ENCODE measurements at regions not wholly inside any gene's neighbourhood (a gene's known extent, or its start where the extent isn't known, plus 50 kb on each side); places are given as distances from the start of the nearest gene placed in this dataset.

GRCh38 chr2:10964052-10964790 is 52.5 kb downstream of the KCNF1 start:
- intact Hi-C loops (cut with micrococcal nuclease): no loop called here

DNA sequence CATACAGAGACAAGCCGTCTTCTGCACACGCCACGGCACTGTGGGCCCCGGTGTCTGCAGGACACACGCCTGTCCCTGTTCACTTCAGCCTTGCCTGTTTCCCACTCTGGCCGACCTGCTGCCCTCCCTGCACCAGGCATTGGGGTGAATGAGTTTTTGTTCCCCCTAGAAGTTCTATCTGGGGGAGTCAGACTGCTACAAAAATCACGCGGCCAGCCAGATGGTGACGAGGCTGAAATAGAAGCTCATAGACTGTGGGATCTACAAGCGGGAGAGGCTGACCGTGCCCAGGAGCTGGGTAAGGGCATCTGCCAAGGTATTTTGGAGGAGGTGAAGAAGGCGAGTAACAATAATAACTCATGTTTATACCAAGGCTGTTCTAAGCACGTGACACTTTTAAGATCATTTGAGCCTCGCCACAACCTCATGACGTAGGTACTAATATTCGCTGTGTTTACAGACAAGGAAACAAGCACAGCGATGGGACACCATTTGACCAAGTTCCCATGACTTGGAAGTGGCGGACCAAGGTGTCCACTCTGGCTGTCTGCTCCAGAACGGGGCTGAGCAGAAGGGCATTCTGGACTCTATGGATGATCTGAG is 53.6 kb downstream of the KCNF1 start:
- intact Hi-C loops (cut with micrococcal nuclease): no loop called here

GRCh38 chr2:10966056-10966455 is 54.3 kb downstream of the KCNF1 start:
- intact Hi-C loops (cut with micrococcal nuclease): no loop called here

GRCh38 chr2:10966741-10967140 is 55.0 kb downstream of the KCNF1 start:
- intact Hi-C loops (cut with micrococcal nuclease): no loop called here

DNA sequence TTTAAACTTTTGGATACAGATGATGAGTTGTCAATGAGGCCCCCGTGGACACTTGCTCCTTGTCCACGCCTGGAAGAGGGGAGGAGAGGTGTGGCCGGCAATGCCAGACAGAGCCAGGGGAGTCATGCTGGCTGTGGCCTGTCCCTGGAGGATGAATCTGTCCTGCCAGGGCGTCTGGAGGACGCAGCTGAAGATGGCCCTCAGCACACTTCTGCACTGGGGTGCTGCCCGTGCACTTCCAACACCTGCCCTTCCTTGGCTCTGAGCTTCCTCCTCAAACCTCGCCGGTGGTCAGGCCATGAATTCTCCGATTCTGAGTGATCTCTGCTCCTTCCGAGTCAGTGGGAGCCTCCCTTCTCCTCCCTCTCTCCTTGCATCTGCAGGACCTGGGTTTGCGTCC is 56.4 kb downstream of the KCNF1 start:
- intact Hi-C loops (cut with micrococcal nuclease): no loop called here

DNA sequence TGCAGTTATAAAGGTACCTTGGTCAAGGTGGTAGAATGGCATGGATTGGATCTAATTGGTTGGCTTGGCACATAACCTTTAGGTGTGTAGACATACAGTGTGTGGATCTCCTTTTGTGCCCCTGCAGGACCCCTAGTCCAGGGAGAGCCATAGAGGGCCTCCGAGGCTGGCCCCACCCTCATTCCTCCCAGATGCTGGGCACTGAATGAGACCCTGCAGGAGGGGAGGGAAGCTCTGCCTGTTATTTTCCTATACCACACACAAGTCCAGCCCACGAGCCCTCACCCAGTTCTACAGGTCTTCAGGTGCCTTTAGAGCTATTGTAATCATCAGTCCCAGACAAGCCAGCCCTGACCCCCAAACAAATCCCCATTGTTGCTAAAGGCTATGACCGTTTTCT is 58.9 kb downstream of the KCNF1 start:
- intact Hi-C loops (cut with micrococcal nuclease): no loop called here

- intact Hi-C loops (cut with micrococcal nuclease): no loop called here
These were observed 59.6 kb downstream of the KCNF1 start for GRCh38 chr2:10971161-10971887.

DNA sequence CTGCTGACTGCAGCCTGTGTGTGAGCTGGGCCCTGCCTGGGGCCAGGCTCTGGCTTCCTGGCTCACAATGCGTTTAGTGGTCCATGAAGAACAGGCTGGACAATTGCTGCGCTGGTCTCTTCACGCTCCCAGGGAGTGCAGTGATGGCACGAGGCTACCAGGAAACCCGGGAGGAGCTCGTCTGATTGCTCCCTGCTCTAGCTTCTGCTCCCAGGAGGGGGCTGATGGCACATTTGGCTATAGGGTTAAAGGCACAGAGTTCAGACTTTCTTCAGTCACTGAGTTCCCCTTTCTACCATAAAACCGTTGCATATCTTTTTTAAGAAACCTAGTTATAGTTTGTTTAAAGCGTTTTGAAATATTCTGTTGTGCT is 60.1 kb downstream of the KCNF1 start:
- intact Hi-C loops (cut with micrococcal nuclease): no loop called here

DNA sequence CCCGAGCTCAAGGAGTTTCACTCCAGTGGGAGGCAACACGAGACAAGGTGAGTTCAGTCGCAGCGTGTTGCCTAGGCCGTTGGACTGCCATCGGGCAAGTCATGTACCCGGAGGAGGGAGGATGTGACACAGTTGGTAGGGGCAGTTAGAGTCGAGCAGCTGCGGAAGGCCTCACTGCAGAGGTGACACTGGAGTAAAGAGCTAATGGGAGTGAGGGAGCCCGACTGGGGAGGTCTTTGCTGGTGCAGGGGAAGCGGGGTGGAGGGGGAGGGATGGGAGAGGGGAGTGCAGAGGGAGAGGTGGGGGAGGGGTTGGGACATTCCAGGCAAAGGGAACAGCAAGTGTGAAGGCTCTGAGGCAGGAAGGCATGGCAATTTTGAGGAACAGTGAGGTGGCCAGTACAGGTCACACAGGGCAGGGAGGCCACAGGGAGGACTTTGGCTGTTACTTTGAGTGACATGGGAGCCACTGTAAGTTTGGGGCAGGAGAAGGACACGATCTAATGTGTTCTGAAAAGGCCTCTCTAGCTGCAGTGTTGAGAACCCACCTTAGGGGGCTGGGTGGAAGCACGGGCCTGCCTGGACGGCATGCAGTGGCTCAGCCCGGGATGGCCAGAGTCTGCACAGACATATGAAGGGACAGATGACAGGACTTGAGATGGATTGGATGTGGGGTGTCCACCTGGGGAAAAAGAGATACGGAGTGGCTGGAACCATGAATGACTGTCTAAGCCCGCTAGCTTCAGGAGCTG is 61.1 kb downstream of the KCNF1 start:
- intact Hi-C loops (cut with micrococcal nuclease): no loop called here

DNA sequence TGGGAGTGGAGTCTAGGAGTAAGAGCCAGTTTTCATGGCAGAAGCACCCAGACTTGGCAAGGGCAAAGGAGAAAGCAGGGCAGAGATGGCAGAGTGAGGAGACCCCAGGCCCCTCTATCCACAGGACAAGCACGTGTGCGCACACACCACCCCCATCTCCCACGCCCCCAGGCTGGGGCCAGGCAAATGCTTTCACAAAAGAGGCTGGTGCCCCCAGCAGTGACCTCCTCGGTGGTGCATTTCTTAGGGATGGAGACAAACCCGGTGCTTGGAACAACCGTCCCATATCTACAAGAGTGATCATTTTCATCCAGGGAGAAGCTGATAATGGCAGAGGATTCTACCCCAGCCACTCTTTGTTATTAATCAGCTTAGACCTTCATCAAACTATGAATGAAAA is 62.0 kb downstream of the KCNF1 start:
- intact Hi-C loops (cut with micrococcal nuclease): no loop called here

- intact Hi-C loops (cut with micrococcal nuclease): no loop called here
These were observed 65.3 kb downstream of the KCNF1 start for GRCh38 chr2:10977003-10977402.

DNA sequence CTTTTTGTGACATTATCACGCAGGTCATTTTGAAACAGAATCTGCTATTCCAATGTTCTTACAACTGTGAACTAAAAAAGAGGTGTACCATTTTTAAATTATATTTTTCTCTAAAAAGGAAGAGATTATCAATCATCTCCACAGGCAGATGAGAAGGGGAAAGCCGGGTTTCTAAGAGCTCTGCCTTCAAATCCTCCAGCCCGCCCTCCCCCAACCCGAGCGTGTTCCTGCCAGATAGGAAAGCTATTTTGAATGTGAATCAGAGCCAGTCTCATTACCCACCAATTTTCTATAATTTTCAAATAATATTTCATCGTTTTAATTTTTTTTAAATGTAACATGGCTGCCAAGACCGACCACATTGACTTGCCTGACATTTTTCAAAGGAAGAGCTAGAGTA is 65.9 kb downstream of the KCNF1 start:
- intact Hi-C loops (cut with micrococcal nuclease): no loop called here

GRCh38 chr2:10978090-10978670 is 66.4 kb downstream of the KCNF1 start:
- intact Hi-C loops (cut with micrococcal nuclease): no loop called here

DNA sequence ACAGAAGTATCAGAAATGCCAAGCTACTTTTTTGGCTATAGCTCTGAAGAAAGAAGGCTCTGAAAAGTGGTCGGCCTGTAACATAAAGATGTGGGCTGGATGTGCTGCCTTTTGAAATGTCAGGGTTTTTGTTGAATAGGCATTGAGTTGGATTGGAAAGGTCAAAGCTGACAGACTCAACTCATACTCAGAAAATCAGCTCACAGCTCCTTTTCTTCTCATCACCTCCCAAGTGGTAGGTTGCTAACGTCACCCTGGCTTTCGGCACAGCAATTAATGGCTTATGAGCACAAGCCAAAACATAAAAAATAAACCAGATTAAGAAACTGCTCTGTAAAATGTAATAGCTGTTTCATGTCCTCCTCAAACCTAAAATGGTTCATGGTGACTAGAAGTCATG is 68.3 kb downstream of the KCNF1 start:
- intact Hi-C loops (cut with micrococcal nuclease): no loop called here

DNA sequence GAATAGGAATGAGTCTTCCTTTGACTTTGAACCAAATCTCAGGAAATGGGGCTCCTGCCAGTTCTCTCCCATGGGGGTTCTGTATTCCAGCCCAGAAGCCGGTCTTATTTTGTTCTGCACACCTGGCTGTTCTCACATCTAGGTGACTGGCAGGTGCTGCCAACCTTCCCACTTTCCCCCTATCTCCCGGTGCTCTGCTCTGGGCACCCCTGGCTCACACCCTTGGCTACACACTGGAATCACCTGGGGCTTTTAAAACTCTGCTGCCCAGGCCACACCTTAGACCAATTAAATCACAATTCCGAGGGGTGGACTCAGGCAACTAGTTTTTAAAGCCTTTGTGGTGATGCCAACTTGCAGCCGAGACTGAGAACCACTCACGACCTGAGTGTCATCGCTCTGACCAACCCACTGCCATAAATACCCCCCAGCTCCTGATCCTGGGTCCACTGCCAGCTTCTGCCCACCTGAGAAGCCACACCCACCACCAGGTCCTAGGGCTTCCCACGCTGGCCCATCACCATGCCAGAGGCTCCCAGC is 69.2 kb downstream of the KCNF1 start:
- intact Hi-C loops (cut with micrococcal nuclease): no loop called here

GRCh38 chr2:10981451-10981850 is 69.7 kb downstream of the KCNF1 start:
- intact Hi-C loops (cut with micrococcal nuclease): no loop called here

GRCh38 chr2:10981941-10982431 is 70.3 kb downstream of the KCNF1 start:
- intact Hi-C loops (cut with micrococcal nuclease): no loop called here

DNA sequence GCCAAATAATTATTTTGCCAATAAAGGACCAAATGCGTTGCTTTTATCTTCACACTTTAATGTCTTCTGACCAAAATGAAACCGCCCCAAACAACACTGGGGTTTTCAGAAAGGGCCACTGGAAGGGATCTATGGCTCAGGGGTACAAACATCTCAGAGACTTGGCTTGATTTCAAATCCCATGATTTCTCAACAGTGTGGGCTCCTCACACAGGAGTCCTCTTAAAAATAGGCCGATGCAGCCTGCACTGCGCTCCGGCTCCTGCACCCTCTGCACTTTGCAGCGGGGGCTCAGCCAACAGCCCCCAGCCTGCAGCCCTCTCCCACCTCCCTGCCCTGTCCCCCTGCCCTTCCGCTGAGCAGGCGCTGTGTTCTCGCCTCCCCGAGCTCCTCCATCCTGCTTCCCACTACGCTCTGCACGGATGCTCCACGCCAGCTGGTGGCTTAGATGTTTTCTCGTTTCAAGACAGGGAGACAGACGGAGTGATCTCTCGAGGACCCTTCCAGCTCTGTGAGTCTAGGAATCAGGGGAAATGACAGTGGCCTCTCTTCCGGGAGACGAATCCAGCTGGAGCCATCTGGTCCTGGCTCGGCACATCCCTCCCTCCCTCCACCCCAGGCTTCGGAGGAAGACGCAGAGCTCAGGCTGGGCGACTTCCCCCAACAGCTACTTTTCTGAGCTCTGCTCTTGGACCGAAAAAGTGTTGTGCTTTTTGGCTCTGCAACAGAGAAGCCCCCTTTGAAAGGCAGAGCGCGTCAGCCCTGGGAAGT is 71.4 kb downstream of the KCNF1 start:
- intact Hi-C loops (cut with micrococcal nuclease): no loop called here

- intact Hi-C loops (cut with micrococcal nuclease): no loop called here
These were observed 72.0 kb downstream of the KCNF1 start for GRCh38 chr2:10983711-10984110.

GRCh38 chr2:10984418-10985135 is 72.8 kb downstream of the KCNF1 start:
- intact Hi-C loops (cut with micrococcal nuclease): no loop called here
